GM21526 (cell line): ENCODE measurements at regions not wholly inside any gene's neighbourhood (a gene's known extent, or its start where the extent isn't known, plus 50 kb on each side); places are given as distances from the start of the nearest gene placed in this dataset.
"Not testable (repeated sequence)": the region's sequence is repeated elsewhere in the genome, so short reads cannot be mapped to it uniquely, and the experiment has no call there.

Source experiments
- ATAC-seq: cut with Tn5 transposase; IDR thresholded peaks from one replicate; pipeline ENCODE4 v1.9.1; 2021; ENCODE audit warnings: moderate library complexity; ENCODE audit not compliant: unreplicated experiment, low FRiP score

DNA sequence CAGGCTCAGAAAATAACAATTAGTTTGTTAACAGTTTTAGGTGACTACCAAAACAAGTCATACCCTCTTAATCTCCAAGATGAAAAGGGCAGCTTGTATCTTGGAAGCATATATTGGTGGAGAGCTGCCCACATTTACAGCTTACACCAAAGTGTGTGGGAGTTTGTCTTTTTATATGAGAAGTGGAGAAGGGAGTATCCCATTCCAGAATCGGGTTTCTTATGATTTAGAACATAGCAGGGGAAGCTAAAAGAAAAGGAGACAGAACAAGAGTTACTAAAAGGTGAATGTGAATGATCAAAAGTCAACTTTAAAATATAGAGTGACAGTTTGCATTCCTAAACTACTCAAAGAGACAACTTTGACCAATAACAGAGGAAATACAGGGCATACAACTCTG, 338.6 kb upstream of the VWC2 start:
- no peak for ATAC-seq

DNA sequence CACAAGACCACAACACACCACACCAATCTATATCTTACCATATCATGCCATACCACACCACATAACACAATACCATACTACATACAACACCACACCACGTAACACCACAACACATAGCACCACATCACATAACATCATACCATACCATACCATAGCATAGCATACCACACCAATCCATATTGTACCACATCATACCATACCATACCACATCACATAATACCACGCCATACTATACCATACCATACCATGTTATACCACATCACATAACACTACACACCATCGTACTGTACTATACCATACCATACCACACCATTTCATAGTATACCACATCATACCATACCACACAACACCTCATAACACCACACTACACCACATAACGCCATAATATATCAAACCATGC, 335.2 kb upstream of the VWC2 start:
- ATAC-seq = no peak

DNA sequence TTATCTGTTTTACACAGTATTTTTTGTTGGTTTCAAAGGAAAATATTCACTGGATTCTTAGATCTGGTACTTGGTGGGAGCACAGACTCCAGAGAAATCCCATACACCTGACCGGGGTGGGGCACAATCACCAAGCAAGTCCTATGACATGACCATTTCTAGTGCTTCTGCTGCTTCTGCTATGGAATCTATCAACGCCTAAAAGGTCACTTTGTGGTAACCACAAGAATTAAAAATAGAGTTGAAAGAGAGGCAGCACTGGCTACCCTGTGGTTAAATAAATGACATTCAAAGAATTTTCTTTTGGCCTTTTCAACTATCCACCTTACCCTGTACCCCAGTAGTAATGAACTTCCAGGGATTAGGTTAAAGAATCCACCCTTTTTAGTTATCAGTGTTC, 329.9 kb upstream of the VWC2 start:
- ATAC-seq = no peak

DNA sequence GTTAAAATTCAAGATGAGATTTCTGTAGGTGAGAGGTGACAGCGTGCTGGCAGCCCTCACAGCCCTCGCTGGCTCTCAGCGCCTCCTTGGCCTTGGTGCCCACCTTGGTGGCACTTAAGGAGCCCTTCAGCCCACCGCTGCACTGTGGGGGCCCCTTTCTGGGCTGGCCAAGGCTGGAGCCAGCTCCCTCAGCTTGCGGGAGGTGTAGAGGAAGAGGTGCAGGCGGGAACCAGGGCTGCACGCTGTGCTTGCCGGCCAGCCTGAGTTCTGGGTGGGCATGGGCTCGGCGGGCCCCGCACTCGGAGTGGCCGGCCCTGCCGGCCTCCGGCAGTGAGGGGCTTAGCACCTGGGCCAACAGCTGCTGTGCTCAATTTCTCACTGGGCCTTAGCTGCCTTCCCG, 320.0 kb upstream of the VWC2 start:
- ATAC-seq = no peak

DNA sequence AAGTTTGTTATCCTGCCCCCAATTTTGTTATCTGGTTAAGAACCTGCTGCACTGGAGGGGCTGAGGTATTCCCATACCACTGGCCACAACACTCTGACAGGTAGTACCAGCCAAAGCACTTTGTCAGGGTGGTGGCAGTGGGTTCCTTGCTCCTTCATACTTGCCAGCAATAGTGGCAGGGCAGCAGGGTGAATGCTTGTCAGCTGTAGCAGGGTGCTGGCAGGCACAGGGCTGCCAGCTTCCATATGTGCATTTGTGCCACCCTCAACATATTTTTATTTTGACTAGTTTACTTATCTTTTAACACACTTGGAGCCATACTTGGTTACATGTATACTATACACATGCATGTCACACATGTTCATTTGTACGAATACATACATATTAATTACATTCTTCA, 294.0 kb upstream of the VWC2 start:
- ATAC-seq = no peak

DNA sequence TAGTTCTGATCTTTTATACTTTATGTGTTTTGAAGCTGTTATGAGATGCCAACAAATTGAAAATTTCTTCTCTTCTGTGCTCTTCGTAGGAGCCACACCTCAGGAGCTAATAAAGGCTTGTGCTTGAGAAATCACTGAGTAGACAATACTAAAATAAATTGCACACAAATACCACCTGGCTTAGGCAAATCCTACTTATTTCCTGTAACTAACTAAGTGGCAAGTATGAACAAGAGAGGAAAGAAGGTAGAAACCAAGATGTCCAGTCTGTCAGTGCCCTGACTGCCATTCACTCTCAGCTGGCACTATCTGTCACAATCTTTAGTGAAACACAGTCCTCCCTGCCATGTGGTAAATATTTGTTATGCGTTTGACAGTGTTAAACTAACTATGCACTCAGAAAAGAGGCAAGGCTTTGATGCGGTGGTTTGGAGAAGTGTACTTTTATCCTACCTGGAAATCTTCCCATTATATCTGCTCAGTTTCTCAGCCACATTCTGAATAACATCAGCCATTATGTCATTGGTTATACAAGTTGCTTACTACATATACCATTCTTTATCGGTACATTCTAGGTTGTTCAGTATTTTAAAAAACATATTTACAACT, 293.4 kb upstream of the VWC2 start:
- ATAC-seq = no peak

DNA sequence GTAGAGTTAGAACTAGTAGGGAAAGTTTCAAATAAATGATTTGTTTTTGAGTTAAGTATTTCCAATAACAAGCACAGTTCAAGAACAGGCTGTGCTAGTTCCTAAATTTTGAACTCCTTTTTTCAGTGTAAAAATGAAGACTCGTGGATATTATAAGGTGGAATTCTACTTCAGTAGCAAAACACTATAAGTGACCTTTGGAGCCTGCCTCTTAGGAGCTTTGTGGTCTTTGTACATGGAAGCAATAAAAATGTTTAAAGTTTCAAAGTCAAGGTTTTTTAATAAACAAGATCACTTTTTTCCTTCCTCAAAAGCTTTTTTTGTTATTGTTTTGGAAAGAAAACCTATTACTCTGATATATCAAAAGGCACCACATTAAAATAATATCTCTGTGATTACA, 292.4 kb upstream of the VWC2 start:
- no peak for ATAC-seq

DNA sequence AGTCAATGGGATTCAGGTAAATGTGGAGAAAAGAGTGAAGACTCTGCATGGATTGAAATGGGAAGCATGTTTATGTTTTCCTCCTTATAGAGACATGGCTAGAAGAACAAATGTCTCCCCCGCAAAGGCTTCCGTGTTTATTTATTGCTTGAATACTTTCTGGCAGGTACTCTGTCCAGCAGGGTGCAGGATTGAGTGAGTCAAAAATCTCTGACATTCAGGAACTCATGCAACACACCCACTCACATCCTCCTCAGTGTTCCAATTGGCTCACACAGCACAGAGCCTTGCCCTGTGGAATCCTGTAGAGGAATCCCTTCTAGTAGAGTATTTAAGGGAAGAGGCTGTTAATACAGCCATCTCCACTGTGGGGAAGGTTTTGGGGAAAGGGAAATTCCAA, 290.3 kb upstream of the VWC2 start:
- ATAC-seq = no peak

DNA sequence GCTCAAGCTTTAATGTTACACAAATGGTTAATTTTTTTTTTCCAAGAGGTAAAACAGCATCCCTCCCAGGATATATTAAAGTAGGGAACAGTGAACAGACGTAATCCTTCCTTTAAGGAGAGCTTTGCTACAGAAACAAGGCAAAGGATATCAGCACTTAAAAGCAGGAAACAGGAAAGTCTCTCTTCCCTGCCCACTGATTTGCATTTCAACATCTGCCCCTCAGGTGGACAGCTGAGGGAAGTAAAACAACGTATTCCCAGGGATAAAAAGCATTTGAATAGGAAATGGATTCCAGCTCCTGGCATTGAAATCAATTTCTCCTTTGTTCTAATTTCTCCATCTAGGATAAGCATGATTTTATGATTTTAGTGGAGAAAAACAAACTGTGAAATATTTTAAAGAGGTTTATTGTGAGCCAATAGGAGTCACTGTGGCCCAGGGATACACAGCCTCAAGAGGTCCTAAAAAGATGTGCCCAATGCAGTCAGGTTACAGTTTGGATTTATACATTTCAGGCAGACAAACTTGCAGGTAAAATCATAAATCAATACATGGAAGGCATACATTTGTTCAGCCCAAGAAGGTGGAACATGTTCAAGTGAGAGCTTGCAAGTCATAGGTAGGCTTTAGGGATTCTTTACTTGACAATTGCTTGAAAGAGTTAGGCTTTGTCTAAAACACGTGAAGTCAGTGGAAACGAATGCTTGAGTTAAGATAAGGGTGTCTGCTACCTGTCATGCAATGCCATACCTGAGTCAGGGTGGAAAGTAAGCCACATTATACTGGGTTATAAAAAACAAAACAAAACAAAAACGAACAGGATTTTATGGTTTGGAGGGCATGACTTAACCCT, 286.2 kb upstream of the VWC2 start:
- ATAC-seq = no peak

DNA sequence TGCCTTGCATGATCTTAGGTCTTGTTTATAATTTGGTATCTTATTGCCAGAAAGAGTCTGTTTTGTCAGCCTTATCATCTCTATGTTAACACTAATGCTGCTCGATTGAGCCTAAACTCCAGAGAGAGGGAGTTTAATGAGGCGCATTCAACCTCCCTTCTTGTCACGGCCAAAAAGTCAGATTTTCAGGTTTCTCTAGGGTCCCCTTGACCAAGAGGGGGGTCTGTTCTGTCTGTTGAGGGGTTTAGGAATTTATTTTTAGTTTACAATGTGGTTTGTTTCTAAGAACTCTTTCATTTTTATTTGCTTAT, 285.7 kb upstream of the VWC2 start:
- ATAC-seq = no peak

DNA sequence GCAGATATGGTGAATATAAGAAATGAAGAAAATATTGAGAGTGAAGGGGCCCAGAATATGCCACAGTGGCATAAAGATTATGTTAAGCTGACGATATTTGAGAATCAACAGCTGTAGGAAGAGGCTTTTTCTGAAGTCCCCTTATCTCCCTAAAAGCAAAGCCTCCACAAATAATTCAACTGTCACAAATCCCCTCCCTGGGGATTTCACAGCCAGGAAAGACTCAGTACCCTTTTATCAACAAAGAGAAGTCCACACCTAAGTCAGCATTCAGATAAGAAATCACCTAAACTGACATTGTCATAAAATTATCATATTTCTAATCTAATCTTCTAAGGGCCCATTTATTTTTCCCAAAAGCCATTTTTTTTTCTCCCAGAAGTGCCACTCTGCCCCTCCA, 284.9 kb upstream of the VWC2 start:
- no peak for ATAC-seq

DNA sequence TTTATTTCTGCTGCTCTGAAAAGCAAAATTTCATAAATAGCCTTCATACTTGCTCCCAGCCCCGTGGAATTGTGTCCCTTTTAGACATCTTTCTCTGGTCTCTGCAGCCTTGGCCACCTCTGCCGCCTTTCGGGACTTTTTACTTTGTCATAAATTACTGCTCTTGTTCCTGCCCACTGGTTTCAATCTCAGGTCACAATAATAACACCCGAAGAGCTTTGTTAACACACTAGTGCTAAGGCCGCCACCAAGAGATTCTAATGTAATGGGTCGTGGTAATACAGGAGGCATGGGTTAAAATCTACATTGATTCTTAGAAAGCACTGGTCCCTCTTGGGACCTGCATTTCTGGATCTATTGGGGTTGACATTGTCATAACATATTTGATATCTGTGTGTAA, 276.0 kb upstream of the VWC2 start:
- peak; percentile 57 for ATAC-seq

DNA sequence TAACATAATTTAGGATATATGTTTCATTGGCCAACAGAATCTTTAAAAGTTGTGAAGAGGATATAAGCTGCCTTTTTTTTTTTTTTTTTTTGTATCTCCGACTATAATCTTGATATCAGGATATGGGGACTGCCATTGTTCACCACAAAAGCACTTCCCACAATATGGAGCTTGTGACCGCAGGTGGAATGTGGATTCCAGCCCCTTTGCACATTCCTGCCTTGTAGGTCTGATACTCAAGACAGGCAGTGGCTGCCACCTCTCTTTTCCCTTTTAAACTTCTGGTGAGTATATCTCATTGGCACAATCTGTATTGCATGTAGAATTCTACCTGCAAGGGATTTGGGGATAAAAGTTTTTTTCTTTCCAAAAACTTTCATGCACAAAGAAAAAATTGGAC, 272.7 kb upstream of the VWC2 start:
- ATAC-seq = no peak

DNA sequence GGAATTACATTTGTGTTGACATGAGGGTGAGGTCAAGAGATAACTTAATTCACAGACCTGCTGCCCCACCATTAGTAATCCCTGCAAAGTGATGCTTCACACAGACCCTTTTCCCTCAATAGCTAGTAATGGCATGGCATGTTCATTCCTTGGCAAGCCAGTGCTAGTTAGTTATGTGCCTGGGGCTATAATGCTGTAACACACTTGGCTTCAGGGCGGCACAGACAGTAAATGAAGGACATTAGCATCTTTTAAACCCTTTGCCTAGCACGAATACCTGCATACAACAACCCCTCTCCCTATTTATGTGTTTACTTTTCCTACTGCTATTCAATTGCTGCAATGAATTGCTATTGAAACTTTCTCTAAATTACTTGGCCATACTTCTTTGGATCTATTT, 266.2 kb upstream of the VWC2 start:
- ATAC-seq = not testable (repeated sequence)

DNA sequence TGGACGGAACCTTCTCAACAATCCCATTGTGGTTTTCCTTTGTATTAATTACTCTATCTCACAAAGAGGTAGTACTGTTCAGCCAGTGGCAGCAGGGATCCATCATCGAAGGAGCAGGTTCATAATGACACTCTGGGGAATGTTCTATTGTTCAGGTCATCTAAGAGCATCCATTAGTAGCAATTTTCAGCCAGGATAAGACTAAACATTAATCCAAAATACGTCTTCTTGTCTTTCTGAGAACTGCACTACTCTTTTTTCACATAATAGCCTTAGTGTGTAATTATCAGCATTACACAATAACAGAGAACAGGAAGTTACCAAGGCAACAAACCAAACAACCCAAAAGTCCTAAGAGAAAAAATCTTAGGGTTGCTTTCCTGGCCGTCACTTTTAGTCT, 259.5 kb upstream of the VWC2 start:
- no peak for ATAC-seq

DNA sequence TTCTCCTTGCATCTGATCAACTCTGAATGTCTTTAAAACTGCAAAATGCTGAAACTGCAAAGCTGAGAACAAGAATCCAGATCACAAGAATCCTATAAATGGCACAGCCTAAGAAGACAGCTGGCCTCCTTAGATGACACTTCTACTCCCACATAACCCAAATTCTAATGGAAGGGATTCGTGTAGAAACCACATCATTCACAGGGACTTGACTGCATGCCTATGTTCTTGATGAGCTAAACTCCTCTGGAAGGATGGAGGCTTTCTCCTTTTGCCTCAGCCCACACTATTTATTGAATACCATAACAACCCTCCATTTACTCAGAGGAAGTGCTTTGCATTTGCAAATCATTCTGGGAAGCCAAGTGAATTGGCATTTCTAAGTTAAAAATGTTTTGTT, 252.5 kb upstream of the VWC2 start:
- ATAC-seq = no peak

DNA sequence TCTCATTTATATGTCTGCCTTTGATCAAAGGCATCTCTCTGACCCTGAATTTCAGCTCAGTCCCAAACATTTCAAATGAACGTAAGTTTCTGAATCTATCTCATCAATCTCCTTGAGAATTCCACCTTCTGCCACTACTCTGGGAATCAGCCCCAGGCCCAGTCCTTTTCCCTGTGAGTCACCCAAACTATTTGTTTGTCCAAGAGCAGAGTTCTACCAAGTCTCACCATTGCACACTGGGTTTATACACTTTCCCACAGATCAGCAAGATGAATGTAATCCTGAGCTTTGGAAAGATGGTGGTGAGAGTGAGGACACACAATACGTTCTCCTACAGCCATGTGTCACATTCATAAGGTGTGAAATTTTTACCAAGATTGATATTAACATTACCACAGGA, 251.3 kb upstream of the VWC2 start:
- no peak for ATAC-seq

DNA sequence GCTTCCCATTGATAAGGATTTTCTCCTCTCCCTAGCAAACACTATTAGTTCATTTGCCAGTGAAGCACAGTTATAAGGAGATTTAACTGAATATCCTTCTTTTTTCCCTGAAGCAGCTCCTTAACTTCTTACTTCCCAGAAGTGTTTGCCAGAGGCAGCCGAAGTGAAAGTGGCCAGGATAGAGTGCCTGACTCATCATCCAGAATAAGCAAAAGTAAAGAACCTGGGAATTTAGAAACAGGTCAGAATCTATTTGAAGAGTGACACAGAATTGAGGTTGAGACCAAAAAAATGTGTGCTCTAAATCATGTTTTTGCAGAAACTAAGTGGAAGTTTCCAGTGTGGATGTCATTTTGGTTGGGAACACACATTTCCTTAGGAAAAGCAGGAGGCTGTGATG, 249.6 kb upstream of the VWC2 start:
- ATAC-seq = no peak

DNA sequence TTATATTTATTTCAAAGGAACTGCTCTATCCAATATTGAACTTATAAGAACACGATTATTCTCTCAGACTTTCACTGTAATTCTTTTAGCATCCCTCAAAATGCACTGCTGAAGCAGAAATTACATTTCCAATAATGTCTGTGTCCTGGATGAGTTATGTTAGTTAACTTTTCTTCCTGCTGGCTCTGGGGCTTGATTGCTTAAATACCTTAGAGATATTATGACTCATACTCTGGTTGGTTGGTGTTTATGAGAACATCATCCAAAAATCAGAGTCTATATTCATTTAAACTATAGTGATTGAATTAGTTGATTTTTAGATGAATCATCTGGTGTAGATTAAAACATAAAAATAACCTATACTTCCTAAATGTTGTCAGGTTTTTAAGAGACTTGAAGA, 246.3 kb upstream of the VWC2 start:
- no peak for ATAC-seq

DNA sequence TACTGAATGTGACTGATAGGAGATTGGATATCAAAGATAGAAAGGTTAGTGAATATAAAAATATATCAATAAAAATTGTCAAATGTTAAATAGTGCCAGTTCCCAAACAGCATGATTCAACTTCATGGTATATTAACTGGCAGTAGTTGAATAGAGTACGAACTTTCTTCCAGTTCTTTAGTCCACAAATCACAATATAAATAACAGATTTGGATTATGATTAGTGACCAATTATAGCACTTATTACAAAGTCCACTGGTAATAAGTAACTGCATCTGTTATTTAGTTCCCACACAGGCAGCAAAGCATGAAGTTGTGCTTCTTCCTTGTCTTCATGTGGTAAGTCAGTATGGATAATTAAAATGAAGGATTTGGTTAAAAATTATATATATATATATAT, 243.0 kb upstream of the VWC2 start:
- ATAC-seq = no peak

DNA sequence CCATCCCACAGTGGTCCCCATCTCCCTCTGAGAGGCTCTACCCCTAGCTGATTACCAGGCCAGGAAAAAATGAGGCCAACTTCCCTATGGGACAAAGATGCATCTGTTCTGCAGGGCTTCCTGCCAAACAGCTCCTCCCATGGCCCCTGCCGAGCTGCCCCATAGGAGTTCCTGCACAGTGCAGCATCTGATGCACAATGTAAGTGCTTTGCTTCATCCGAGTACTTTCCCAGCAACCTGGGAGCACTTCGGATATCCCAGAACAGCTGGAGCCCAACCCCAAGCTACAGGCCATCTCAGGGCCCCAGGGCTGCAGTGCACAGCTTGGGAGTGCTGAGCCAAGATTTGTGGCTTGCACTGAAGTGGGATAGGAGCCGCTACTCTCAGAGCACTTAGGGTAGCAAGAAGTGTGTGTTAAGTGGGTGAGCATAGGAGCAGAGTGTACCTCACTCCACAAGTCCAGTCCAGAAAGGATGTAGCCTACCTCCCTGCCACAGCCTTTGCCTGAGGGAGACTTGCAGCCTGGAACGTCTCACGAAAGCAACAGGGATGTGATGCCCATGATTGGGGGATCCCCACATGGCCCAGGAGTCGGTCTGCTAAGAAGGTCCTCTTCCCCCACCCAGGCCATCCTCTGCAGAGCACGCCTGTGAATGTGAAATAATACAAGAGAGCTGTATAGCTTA, 209.6 kb upstream of the VWC2 start:
- peak; percentile 24 for ATAC-seq

DNA sequence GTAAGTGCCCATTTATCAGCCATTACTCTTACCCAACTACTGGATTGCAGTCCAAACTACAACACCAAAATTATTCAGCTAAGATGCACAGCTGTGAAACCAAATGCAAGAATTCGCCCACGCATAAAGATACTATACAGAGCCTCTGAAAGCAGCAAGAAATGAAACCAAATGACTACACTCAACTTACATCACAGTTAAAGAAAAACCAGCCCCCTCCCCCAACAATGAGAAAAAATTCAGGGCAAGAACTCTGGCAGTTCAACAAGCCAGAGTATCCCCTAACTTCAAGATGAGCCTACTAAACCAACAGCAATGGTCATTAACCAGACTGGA, 209.1 kb upstream of the VWC2 start:
- ATAC-seq = peak; percentile 96
